Neural progenitor cell (in vitro differentiated cells): ENCODE measurements at regions not wholly inside any gene's neighbourhood (a gene's known extent, or its start where the extent isn't known, plus 50 kb on each side); places are given as distances from the start of the nearest gene placed in this dataset.

Experiments
- DNase-seq: peaks from one replicate; pipeline ENCODE4 v3.0.0-alpha.2; 2016; ENCODE audit warnings: low spot score
- H2AFZ ChIP-seq: fragments of 200-600 bp; sonication (generic); replicated peaks from 2 replicates; pipeline ENCODE4 v1.6.1; 2016; ENCODE audit warnings: antibody characterized with exemption
- H3F3A ChIP-seq: fragments of 200-600 bp; sonication (generic); 2 replicates; pipeline ENCODE4 v1.6.1; 2016; ENCODE audit warnings: antibody characterized with exemption, low read depth
- H3K27ac ChIP-seq: fragments of 200-600 bp; sonication (generic); 2 replicates; pipeline ENCODE4 v1.5.1; 2016; ENCODE audit warnings: mild to moderate bottlenecking
- H3K27me3 ChIP-seq: fragments of 200-600 bp; sonication (generic); 2 replicates; pipeline ENCODE4 v1.6.1; 2016; ENCODE audit warnings: mild to moderate bottlenecking, moderate library complexity
- H3K36me3 ChIP-seq: fragments of 200-600 bp; sonication (generic); 2 replicates; pipeline ENCODE4 v1.5.1; 2016
- H3K4me1 ChIP-seq: fragments of 200-600 bp; sonication (generic); 2 replicates; pipeline ENCODE4 v1.6.1; 2016; ENCODE audit warnings: mixed run types
- H3K4me2 ChIP-seq: fragments of 200-600 bp; sonication (generic); 2 replicates; pipeline ENCODE4 v1.6.1; 2016
- H3K4me3 ChIP-seq: fragments of 200-600 bp; sonication (generic); 2 replicates; pipeline ENCODE4 v1.5.1; 2016
- H3K79me2 ChIP-seq: fragments of 200-600 bp; sonication (generic); 2 replicates; pipeline ENCODE4 v1.6.1; 2016; ENCODE audit warnings: low read depth
- H3K9ac ChIP-seq: fragments of 200-600 bp; sonication (generic); 2 replicates; pipeline ENCODE4 v1.6.1; 2016
- H3K9me3 ChIP-seq: fragments of 200-600 bp; sonication (generic); 2 replicates; pipeline ENCODE4 v1.5.1; 2016; ENCODE audit warnings: low read depth
- H4K20me1 ChIP-seq: fragments of 200-600 bp; sonication (generic); 2 replicates; pipeline ENCODE4 v1.6.1; 2016; ENCODE audit warnings: low read depth
- H3K27ac Mint-ChIP-seq: 3 replicates; pipeline ENCODE4 v1.8.0; 2021; ENCODE audit warnings: mixed read lengths
- H3K27me3 Mint-ChIP-seq: 2 replicates; pipeline ENCODE4 v1.8.0; 2022; ENCODE audit warnings: low read depth, mild to moderate bottlenecking, inconsistent platforms, moderate library complexity, mixed read lengths; ENCODE audit not compliant: insufficient read depth
- H3K36me3 Mint-ChIP-seq: 3 replicates; pipeline ENCODE4 v1.8.0; 2021; ENCODE audit warnings: mixed read lengths
- H3K4me1 Mint-ChIP-seq: 3 replicates; pipeline ENCODE4 v1.8.0; 2021; ENCODE audit warnings: mixed read lengths
- H3K4me3 Mint-ChIP-seq: 3 replicates; pipeline ENCODE4 v1.8.0; 2021; ENCODE audit warnings: mild to moderate bottlenecking, moderate library complexity, mixed read lengths
- H3K9me3 Mint-ChIP-seq: 3 replicates; pipeline ENCODE4 v1.8.0; 2020; ENCODE audit warnings: mixed read lengths
- CTCF ChIP-seq: fragments of 200-600 bp; sonication (generic); IDR thresholded peaks from 2 replicates; pipeline ENCODE4 v1.5.1; 2017; ENCODE audit warnings: antibody characterized with exemption, mild to moderate bottlenecking
- EZH2 ChIP-seq: fragments of 200-600 bp; sonication (generic); IDR thresholded peaks from 2 replicates; pipeline ENCODE4 v1.6.1; 2017; ENCODE audit warnings: antibody characterized with exemption, mild to moderate bottlenecking, moderate library complexity
- EZH2phosphoT487 ChIP-seq: fragments of 200-600 bp; sonication (generic); IDR thresholded peaks from 2 replicates; pipeline ENCODE4 v1.6.1; 2017; ENCODE audit warnings: antibody characterized with exemption

GRCh38 chr11:37574361-37574760 lies 976.3 kb upstream of the RAG2 start:
- Histone ChIP-seq H3K4me2 (no peak overlapping the region), H3K9ac (no peak overlapping the region), H3F3A (no peaks in the 10 kb centered on the region), H3K9me3 (no peaks in the 10 kb centered on the region), H2AFZ (no peak overlapping the region), H3K4me1 (no peaks in the 10 kb centered on the region), H4K20me1 (no peaks in the 10 kb centered on the region), H3K4me3 (no peak overlapping the region), H3K27ac (no peak overlapping the region), H3K79me2 (no peaks in the 10 kb centered on the region), H3K27me3 (no peaks in the 10 kb centered on the region), H3K36me3 (no peaks in the 10 kb centered on the region)
- H3K4me3 Mint-ChIP-seq: no peak overlapping the region
- peaks cover 3% of the 10 kb centered on the region for H3K4me1 Mint-ChIP-seq
- no peak overlapping the region for H3K27ac Mint-ChIP-seq
- DNase-seq: no peak
- no peak for TF ChIP-seq CTCF
- no peak for TF ChIP-seq EZH2phosphoT487
- no peak for TF ChIP-seq EZH2
- no peaks in the 10 kb centered on the region for H3K27me3 Mint-ChIP-seq
- H3K36me3 Mint-ChIP-seq: no peaks in the 10 kb centered on the region
- H3K9me3 Mint-ChIP-seq: no peaks in the 10 kb centered on the region

- no peaks in the 10 kb centered on the region for H3K9me3 ChIP-seq
- H3K4me2 ChIP-seq: no peak overlapping the region
- H4K20me1 ChIP-seq: no peaks in the 10 kb centered on the region
- no peaks in the 10 kb centered on the region for H3K9me3 Mint-ChIP-seq
- H3K4me1 ChIP-seq: no peaks in the 10 kb centered on the region
- H3K27ac ChIP-seq: no peak overlapping the region
- no peaks in the 10 kb centered on the region for H3K79me2 ChIP-seq
- H3K36me3 ChIP-seq: no peaks in the 10 kb centered on the region
- DNase-seq: no peak
- no peaks in the 10 kb centered on the region for H3K27me3 ChIP-seq
- no peak overlapping the region for H3K4me3 ChIP-seq
- H3K4me3 Mint-ChIP-seq: no peak overlapping the region
- H3K27ac Mint-ChIP-seq: no peak overlapping the region
- H3K27me3 Mint-ChIP-seq: no peaks in the 10 kb centered on the region
- no peak overlapping the region for H3K9ac ChIP-seq
- no peaks in the 10 kb centered on the region for H3K36me3 Mint-ChIP-seq
- H2AFZ ChIP-seq: no peak overlapping the region
- no peaks in the 10 kb centered on the region for H3K4me1 Mint-ChIP-seq
- TF ChIP-seq EZH2phosphoT487 (no peak), EZH2 (no peak), CTCF (no peak)
- no peaks in the 10 kb centered on the region for H3F3A ChIP-seq
These were observed 974.6 kb upstream of the RAG2 start for GRCh38 chr11:37572491-37573171.

DNA sequence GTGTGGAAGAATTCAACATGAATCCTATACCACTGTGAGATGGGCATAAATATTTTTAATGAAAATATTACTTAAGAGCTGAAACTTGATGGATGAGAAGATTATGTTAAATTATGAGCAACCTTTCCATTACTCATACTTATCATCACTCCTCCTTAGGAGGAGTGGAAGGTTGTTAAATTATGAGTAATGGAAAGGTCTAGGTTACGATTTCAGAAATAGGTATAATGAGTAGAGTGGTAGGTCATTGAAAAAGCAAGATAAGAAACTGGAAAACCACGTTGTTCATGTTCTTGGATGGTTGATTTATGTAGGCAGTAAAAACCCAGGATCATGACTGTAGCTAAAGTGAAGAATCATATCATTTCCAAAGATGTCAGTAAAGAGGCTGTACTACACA lies 973.2 kb upstream of the RAG2 start:
- Histone ChIP-seq H3K9me3 (no peaks in the 10 kb centered on the region), H3F3A (no peaks in the 10 kb centered on the region), H3K4me1 (no peaks in the 10 kb centered on the region), H3K36me3 (no peaks in the 10 kb centered on the region), H3K27me3 (no peaks in the 10 kb centered on the region), H4K20me1 (no peaks in the 10 kb centered on the region), H3K9ac (no peak overlapping the region), H3K4me3 (no peak overlapping the region), H3K79me2 (no peaks in the 10 kb centered on the region), H3K4me2 (no peak overlapping the region), H3K27ac (no peak overlapping the region), H2AFZ (no peak overlapping the region)
- Mint-ChIP-seq H3K4me3 (no peak overlapping the region), H3K9me3 (no peaks in the 10 kb centered on the region), H3K27me3 (no peaks in the 10 kb centered on the region), H3K36me3 (no peaks in the 10 kb centered on the region), H3K27ac (no peak overlapping the region), H3K4me1 (no peaks in the 10 kb centered on the region)
- TF ChIP-seq EZH2 (no peak), EZH2phosphoT487 (no peak), CTCF (no peak)
- DNase-seq: no peak
